Spleen (tissue), 11 donors: ENCODE measurements at regions not wholly inside any gene's neighbourhood (a gene's known extent, or its start where the extent isn't known, plus 50 kb on each side); places are given as distances from the start of the nearest gene placed in this dataset.

Experiments used
- DNase-seq: peaks from one replicate; pipeline ENCODE4 v3.0.0-alpha.2; 2020
- H3K27ac ChIP-seq, 8 donors: fragments of 200-600 bp; sonication (generic) in 7 of 8; 1 replicate in 4 of 8; 2 replicates in 4 of 8; pipeline versions ENCODE4 v1.5.0 to v1.8.0; 2016 to 2021; ENCODE audit warnings: inconsistent platforms in 4 of 8, mild to moderate bottlenecking in 4 of 8, moderate library complexity in 1 of 8
- H3K27me3 ChIP-seq, 7 donors: fragments of 200-600 bp; sonication (generic) in 6 of 7; replicated peaks in 1 of 7; 1 replicate in 4 of 7; 2 replicates in 3 of 7; pipeline versions ENCODE4 v1.5.0 to v1.8.0; 2016 to 2021; ENCODE audit warnings: inconsistent platforms in 3 of 7, mild to moderate bottlenecking in 1 of 7
- H3K36me3 ChIP-seq, 6 donors: fragments of 200-600 bp; sonication (generic) in 5 of 6; 1 replicate in 4 of 6; 2 replicates in 2 of 6; pipeline versions ENCODE4 v1.5.0 to v1.8.0; 2016 to 2021; ENCODE audit warnings: inconsistent platforms in 2 of 6
- H3K4me1 ChIP-seq, 6 donors: fragments of 200-600 bp; sonication (generic) in 5 of 6; 1 replicate in 3 of 6; 2 replicates in 3 of 6; pipeline versions ENCODE4 v1.5.0 to v1.8.0; 2016 to 2021; ENCODE audit warnings: inconsistent platforms in 3 of 6
- H3K4me3 ChIP-seq, 8 donors: fragments of 200-600 bp; sonication (generic) in 7 of 8; 1 replicate in 4 of 8; 2 replicates in 4 of 8; pipeline versions ENCODE4 v1.5.0 to v1.8.0; 2016 to 2021; ENCODE audit warnings: inconsistent platforms in 4 of 8, mild to moderate bottlenecking in 4 of 8, moderate library complexity in 2 of 8
- H3K9me3 ChIP-seq, 8 donors: fragments of 200-600 bp; sonication (generic) in 7 of 8; 1 replicate in 4 of 8; 2 replicates in 4 of 8; pipeline versions ENCODE4 v1.5.0 to v1.8.0; 2016 to 2021; ENCODE audit warnings: inconsistent platforms in 4 of 8
- POLR2A ChIP-seq, 3 donors: fragments of 450-650 bp; IDR thresholded peaks; one replicate each; pipeline ENCODE4 v1.5.1; 2017; ENCODE audit warnings: antibody characterized with exemption in 3 of 3, mild to moderate bottlenecking in 1 of 3
- POLR2AphosphoS5 ChIP-seq, 3 donors: sonication (generic); formaldehyde crosslinking; IDR thresholded peaks; one replicate each; pipeline ENCODE4 v1.5.1; 2017; ENCODE audit warnings: antibody characterized with exemption in 3 of 3
- WGBS, 5 donors: extraction: QIAGEN DNeasy Blood & Tissue Kit in 3 of 5; methylation state at CpG; one replicate each; pipeline versions ENCODE4 v1.1.5 to v1.1.7; 2013 to 2018; 5-methylcytosine and 5-hydroxymethylcytosine counted together
- intact Hi-C: fragments of 100-400 bp; cut with DNase I; formaldehyde crosslinking; loops from one replicate; pipeline ENCODE4 v1.15.0; 2023; ENCODE audit warnings: low total_unique reads
- TF ChIP-seq, protein P1 (sequence below), 11 experiments: fragments of 200-600 bp in 7 of 11; fragments of 450-650 bp in 4 of 11; sonication (generic) in 4 of 11; IDR thresholded peaks in 8 of 11; conservative IDR thresholded peaks in 3 of 11; 1 replicate in 7 of 11; 2 replicates in 4 of 11; pipeline versions ENCODE4 v1.4.0 to v1.8.0; 2016 to 2021; ENCODE audit warnings: antibody characterized with exemption in 11 of 11, inconsistent platforms in 4 of 11, mild to moderate bottlenecking in 1 of 11
- donor health status: healthy with polysubstance abuse.
- donor health status: DM: no; HTN: no; CAD: no; lungs with moderate emphysema.
- donor health status: DM: no; HTN: no; CAD: no.
- donor health status: Bipolar disorder and iron deficiency.
- donor health status: healthy.
- donor health status: DM: no; HTN: no; CAD: no.
- donor health status: DM: yes; HTN: yes; CAD: no.

DNA sequence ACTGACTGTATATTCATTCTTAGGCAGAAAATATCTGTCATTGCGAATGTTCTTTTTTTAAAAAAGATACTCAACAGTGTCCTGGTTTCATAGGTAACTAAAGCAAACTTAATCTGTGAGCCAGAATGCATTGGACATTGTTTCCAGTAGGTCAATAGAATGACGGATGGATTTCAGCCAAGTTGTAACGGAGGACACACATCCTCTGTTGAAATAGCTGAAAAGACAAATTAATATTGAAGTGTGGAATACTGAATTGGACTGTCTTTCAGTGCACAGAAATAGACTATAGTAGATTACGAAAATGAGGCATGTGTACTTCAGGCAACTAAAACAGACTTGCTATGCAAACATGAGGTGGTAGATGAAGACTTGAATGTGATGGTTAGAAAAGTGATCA is 461.6 kb downstream of the WDR72 start:
- Histone ChIP-seq H3K27ac (no peak overlapping the region), H3K36me3 (no peaks in the 10 kb centered on the region), H3K27me3 (no peaks in the 10 kb centered on the region), H3K9me3 (no peaks in the 10 kb centered on the region), H3K4me1 (no peaks in the 10 kb centered on the region), H3K4me3 (no peak overlapping the region)
- 81 to 89% (median 82%) methylated on average over 4 of the region's 4 CpGs for WGBS, 5 donors
- TF ChIP-seq POLR2AphosphoS5 (IDR thresholded peaks at IDR 0.05), result no peak
- TF ChIP-seq, protein P1, sequence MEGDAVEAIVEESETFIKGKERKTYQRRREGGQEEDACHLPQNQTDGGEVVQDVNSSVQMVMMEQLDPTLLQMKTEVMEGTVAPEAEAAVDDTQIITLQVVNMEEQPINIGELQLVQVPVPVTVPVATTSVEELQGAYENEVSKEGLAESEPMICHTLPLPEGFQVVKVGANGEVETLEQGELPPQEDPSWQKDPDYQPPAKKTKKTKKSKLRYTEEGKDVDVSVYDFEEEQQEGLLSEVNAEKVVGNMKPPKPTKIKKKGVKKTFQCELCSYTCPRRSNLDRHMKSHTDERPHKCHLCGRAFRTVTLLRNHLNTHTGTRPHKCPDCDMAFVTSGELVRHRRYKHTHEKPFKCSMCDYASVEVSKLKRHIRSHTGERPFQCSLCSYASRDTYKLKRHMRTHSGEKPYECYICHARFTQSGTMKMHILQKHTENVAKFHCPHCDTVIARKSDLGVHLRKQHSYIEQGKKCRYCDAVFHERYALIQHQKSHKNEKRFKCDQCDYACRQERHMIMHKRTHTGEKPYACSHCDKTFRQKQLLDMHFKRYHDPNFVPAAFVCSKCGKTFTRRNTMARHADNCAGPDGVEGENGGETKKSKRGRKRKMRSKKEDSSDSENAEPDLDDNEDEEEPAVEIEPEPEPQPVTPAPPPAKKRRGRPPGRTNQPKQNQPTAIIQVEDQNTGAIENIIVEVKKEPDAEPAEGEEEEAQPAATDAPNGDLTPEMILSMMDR (IDR thresholded peaks at IDR 0.05 in 8 of 11, conservative IDR thresholded peaks at IDR 0.05 in 3 of 11), result no peak
- intact Hi-C loops, result no loop called here
- no peak for DNase-seq

DNA sequence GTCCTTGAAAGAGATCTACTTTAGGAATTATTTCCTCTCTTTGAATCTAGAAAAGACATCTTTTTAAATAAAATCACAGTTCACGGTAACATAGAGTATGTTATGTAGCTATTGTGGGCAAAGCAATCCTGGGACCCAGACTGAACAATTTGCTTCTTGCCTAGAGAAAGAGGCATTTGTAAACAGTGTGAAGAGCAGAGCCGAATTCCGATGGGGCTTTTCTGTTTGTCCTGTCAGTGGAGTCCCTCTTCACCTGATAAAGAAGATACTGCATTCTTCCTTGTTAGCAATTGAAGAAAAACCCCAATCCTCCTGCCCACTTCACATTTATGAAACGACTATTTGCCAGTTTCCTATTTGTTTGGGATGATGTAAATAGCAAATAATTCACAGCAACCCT is 462.9 kb downstream of the WDR72 start:
- no peaks in the 10 kb centered on the region for H3K36me3 ChIP-seq
- no peaks in the 10 kb centered on the region for H3K9me3 ChIP-seq
- H3K27me3 ChIP-seq, result no peaks in the 10 kb centered on the region
- WGBS, 5 donors, result 54 to 77% (median 74%) methylated on average over 4 of the region's 4 CpGs
- TF ChIP-seq, protein P1 (IDR thresholded peaks at IDR 0.05 in 8 of 11, conservative IDR thresholded peaks at IDR 0.05 in 3 of 11), result no peak
- DNase-seq, result no peak
- H3K4me1 ChIP-seq, result no peaks in the 10 kb centered on the region
- H3K27ac ChIP-seq, result no peak overlapping the region
- no peak overlapping the region for H3K4me3 ChIP-seq
- intact Hi-C loops, result no loop called here

DNA sequence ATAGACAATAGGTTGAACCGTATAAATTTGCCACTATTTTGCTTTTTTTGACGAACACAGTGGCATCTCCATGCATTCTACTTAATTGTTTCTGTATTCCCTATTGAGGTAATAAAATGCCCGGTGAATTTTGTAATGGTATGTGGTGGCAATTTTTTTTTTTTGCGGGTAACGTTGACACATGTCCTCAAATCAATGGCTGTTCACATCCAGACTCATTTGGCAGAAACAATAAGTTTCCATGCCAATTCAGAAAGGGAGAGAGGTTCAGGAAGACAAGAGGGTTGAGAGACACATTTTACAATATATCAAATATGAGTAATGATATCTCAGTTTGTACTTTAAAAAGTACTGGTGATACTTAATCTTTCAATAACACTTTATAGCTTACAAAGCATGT is 463.9 kb downstream of the WDR72 start:
- intact Hi-C loops, result no loop called here
- TF ChIP-seq, protein P1 (IDR thresholded peaks at IDR 0.05 in 8 of 11, conservative IDR thresholded peaks at IDR 0.05 in 3 of 11), result no peak
- no peak for TF ChIP-seq POLR2AphosphoS5 (IDR thresholded peaks at IDR 0.05)
- TF ChIP-seq POLR2A (IDR thresholded peaks at IDR 0.05), result no peak
- 79 to 90% (median 89%) methylated on average over 5 of the region's 5 CpGs for WGBS, 5 donors
- Histone ChIP-seq H3K9me3 (no peaks in the 10 kb centered on the region), H3K27me3 (no peaks in the 10 kb centered on the region), H3K4me1 (no peaks in the 10 kb centered on the region), H3K36me3 (no peaks in the 10 kb centered on the region), H3K4me3 (no peak overlapping the region), H3K27ac (no peak overlapping the region)
- no peak for DNase-seq

DNA sequence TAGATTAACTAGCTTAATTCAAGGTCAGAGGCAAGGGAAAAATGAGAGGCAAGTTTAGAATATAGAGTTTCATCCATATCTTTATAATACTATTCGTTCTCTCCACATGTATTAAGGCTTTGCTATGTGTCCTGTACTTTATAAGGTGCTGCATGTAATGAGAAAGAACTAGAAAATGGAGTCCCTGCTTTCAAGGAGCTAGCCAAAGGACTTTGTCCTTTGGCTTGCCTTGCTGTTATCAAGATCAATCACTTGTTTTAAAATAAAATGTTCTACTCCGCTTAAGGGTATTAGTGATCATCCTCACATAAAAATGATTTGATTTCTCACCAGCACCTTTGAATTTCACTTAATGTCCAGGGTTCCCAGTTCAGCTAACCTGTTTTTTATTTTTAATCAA is 470.9 kb downstream of the WDR72 start:
- Histone ChIP-seq H3K9me3 (no peaks in the 10 kb centered on the region), H3K36me3 (no peaks in the 10 kb centered on the region), H3K4me3 (no peak overlapping the region), H3K4me1 (no peaks in the 10 kb centered on the region), H3K27me3 (peaks cover 0 to 7% (median 0%) of the 10 kb centered on the region in 7 donors), H3K27ac (no peak overlapping the region)
- TF ChIP-seq, protein P1 (IDR thresholded peaks at IDR 0.05 in 8 of 11, conservative IDR thresholded peaks at IDR 0.05 in 3 of 11), result no peak
- no peak for TF ChIP-seq POLR2A (IDR thresholded peaks at IDR 0.05)
- TF ChIP-seq POLR2AphosphoS5 (IDR thresholded peaks at IDR 0.05), result no peak
- DNase-seq, result no peak
- intact Hi-C loops, result no loop called here
- WGBS, 5 donors, result 79 to 91% (median 83%) methylated on average over 2 of the region's 2 CpGs
